GM12864 (cell line): ENCODE measurements at regions not wholly inside any gene's neighbourhood (a gene's known extent, or its start where the extent isn't known, plus 50 kb on each side); places are given as distances from the start of the nearest gene placed in this dataset.

Source experiments
- DNase-seq: peaks from one replicate; pipeline ENCODE4 v3.0.0-alpha.2; 2011; ENCODE audit warnings: low read depth
- H3K4me3 ChIP-seq: 2 replicates; pipeline ENCODE4 v1.5.1; 2011; ENCODE audit warnings: mild to moderate bottlenecking, low read depth, low read length, control low read depth
- TF ChIP-seq, protein P1 (sequence below): IDR thresholded peaks from 2 replicates; pipeline ENCODE4 v1.5.1; 2011; ENCODE audit warnings: low read depth, mild to moderate bottlenecking, moderate library complexity, low read length, control low read depth, inconsistent platforms; ENCODE audit errors: missing control alignments

GRCh38 chr2:128505150-128505490, 186.5 kb upstream of the HS6ST1 start:
- no peak for DNase-seq
- H3K4me3 ChIP-seq: no peak overlapping the region
- TF ChIP-seq, protein P1, sequence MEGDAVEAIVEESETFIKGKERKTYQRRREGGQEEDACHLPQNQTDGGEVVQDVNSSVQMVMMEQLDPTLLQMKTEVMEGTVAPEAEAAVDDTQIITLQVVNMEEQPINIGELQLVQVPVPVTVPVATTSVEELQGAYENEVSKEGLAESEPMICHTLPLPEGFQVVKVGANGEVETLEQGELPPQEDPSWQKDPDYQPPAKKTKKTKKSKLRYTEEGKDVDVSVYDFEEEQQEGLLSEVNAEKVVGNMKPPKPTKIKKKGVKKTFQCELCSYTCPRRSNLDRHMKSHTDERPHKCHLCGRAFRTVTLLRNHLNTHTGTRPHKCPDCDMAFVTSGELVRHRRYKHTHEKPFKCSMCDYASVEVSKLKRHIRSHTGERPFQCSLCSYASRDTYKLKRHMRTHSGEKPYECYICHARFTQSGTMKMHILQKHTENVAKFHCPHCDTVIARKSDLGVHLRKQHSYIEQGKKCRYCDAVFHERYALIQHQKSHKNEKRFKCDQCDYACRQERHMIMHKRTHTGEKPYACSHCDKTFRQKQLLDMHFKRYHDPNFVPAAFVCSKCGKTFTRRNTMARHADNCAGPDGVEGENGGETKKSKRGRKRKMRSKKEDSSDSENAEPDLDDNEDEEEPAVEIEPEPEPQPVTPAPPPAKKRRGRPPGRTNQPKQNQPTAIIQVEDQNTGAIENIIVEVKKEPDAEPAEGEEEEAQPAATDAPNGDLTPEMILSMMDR: no peak

DNA sequence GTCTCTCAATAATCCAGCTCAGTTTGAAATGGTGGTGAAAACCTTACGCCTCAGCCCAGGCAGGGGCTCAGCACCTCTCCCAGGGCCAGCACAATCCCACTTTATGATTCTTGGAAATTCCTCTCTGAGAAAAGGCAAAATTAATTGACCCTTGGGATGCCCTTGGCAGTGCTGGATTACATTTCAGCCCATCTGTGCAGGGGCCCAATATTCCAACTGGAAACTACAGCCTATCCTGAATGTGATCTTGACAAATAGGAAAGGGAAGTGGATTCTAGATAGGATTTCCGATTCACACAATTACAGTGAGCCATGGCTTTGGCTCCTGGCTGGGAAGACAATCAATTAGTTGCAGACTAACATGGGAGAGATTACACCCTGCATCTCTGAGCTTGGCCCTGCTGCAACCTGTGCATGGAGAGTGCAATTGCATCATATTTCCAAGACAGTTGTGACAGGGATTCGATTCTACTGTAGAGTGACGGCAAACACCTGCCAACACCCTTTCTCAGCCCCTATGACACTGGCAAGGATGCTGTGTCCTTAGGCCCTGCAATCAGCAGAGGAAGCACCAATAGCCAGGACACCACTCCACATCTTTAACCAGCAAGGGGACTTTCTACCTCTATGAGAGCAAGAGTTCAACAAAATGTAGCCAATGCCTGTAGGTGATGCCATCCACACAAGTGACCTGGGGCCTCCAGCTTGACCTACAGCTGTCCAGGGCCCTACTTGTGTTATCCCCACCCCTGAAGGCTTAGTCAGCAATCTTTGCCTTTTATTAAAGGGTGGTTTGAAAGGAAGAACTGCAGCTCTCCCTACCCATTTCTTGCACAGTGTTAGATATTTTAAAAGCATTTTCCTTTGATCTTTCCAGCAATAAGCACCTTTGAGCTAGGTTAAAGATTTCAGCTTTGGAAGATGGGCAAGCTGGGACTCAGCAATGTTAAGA, 187.2 kb upstream of the HS6ST1 start:
- TF ChIP-seq, protein P1: no peak
- no peak for DNase-seq
- H3K4me3 ChIP-seq: no peak overlapping the region

DNA sequence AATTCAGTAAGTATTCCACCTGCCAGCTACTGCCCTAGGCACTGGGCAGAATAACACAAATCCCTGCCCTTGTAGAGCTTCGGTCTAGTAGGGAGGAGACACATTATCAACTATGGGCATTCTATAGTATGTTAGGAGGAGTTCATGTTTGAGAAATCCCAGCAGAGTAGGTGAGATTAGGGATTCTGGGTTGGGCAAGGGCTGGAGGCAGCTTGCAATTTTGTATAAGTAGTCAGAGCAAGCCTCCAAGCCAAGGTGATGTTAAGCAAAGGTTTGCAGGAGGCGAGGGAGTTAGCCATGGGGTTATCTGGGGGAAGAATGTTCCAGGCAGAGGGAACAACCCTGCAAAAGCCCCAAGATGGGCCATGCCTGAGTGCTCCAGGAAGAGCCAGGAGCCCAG, 187.9 kb upstream of the HS6ST1 start:
- TF ChIP-seq, protein P1: no peak
- DNase-seq: no peak
- H3K4me3 ChIP-seq: no peak overlapping the region

DNA sequence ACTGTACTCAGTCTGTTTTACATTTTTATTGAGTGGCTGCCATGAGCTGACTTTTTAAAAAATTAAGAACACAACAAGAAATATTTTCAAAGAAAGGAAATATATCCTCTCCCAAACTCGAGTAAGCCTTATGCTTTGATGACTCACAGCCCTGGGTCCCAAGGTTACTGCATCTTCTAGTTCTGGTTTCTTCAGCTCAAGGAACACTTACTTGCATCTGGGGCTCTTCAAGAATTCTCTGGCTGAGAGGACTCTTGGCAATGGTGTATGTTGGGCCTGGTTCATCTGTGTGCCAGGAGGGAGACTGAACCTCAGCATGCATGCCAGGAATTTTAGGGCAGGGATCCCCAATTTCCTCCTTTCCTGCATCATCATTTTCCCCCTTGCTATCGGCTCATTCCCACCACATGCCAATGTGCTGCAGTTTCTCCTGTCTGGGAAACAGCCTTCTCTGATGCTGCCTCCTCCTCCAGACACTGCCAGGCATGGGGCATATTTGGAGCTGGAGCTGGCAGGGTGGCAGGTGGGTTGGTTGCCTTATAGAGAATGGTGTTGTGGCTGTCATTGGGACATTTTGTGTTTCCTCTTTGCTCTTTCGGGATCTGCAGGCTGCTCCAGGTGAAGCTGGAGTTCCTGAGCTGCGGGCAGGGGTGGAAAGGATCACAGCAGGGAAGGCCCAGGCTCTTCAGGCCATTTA, 192.2 kb upstream of the HS6ST1 start:
- no peak overlapping the region for H3K4me3 ChIP-seq
- TF ChIP-seq, protein P1: no peak
- no peak for DNase-seq

DNA sequence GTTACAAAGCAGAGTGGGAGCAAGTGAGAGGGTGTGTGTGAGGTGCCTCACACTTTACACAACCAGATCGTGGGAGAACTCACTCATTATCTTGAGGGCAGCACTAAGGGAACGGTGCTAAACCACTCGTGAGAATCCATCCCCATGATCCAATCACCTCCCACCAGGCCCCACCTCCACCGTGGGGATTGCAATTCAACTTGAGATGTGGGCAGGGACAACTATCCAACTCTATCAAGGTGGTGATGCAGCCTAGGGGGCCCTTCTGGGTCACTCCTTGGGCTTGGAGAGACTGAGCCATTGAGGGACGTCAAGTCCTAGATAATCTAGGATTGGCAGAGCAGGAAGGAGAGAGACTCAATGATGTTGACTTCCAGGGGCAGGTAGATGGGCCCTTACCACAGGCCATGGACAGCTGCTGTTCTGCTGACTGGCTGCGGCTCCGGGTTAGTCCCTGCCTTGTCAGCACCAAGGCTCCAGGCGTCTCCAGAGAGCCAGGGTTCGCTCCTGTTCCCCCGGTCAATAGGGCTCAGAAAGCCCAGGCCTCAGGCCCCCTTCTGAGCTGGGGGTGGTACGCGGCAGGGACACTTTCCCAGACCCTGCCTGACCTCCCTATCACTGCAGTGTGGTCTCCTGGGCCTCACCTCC, 193.2 kb upstream of the HS6ST1 start:
- TF ChIP-seq, protein P1: no peak
- no peak for DNase-seq
- no peak overlapping the region for H3K4me3 ChIP-seq

GRCh38 chr2:128512379-128513115, 193.9 kb upstream of the HS6ST1 start:
- TF ChIP-seq, protein P1: no peak

More at GRCh38 chr2:128512379-128513115, 193.9 kb upstream of the HS6ST1 start:
- no peak for DNase-seq
- H3K4me3 ChIP-seq: no peak overlapping the region
